ENCODE measurements at regions not wholly inside any gene's neighbourhood (a gene's known extent, or its start where the extent isn't known, plus 50 kb on each side); places are given as distances from the start of the nearest gene placed in this dataset.

GRCh38 chr15:94606286-94606685, 374.9 kb downstream of the MCTP2 start:
- TF ChIP-seq EZH2 (IDR thresholded peaks at IDR 0.05; ENCODE audit: insufficient read depth, poor library complexity, severe bottlenecking): no peak
- TF ChIP-seq EZH2phosphoT487 (IDR thresholded peaks at IDR 0.05; ENCODE audit: insufficient read depth, low read depth): no peak

All from GM23248 (cell line).